NCI-H1930 (cell line): ENCODE measurements at regions not wholly inside any gene's neighbourhood (a gene's known extent, or its start where the extent isn't known, plus 50 kb on each side); places are given as distances from the start of the nearest gene placed in this dataset.
"Not testable (repeated sequence)": the region's sequence is repeated elsewhere in the genome, so short reads cannot be mapped to it uniquely, and the experiment has no call there.

ENCODE experiments used
- DNase-seq, 2 experiments: peaks; one replicate each; lab custom pipeline; 2025; lab: John Stamatoyannopoulos, UW

GRCh38 chr20:40073535-40074111, 615.4 kb downstream of the MAFB start:
- DNase-seq = no peak

DNA sequence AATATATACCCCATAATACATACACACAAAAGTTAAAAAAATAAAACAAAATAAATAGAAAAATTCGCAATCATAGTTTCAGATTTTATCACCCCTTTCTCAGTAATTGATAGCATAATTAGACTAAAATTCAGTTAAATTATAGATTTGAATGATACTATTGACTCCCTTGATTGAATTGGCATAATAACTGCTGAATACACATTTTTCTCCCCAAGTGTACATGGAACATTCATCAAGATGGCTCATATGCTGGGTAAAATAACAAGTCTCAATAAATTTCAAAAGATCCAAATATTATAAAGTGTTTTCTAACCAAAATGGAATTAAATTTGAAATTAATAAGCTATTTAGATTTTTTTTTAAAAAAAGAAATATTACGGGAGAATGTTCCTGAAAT, 616.1 kb downstream of the MAFB start:
- no peak for DNase-seq

DNA sequence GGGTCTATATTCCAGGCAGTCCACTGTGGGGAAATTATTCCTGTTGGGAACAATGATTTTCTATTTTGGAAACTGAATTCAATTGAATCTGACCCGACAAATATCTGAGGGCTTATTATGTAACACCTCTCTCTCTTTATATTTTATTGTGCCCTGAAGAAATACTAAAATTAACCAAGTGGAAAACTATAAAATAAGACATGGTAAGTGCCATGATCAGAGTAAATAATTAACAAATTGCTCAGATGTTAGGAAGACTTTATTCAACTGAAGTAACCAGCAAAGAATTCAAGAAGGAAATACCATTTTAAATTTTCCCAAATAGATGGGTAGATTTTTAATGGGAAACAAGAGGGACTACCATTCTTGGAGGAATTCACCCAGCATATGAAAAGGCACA, 632.9 kb downstream of the MAFB start:
- DNase-seq = no peak

- no peak for DNase-seq
Measured at GRCh38 chr20:40055711-40056110, 633.3 kb downstream of the MAFB start.

GRCh38 chr20:40054311-40054710, 634.7 kb downstream of the MAFB start:
- DNase-seq = no peak

- DNase-seq = no peak
Measured at GRCh38 chr20:40050596-40050995, 638.4 kb downstream of the MAFB start.

DNA sequence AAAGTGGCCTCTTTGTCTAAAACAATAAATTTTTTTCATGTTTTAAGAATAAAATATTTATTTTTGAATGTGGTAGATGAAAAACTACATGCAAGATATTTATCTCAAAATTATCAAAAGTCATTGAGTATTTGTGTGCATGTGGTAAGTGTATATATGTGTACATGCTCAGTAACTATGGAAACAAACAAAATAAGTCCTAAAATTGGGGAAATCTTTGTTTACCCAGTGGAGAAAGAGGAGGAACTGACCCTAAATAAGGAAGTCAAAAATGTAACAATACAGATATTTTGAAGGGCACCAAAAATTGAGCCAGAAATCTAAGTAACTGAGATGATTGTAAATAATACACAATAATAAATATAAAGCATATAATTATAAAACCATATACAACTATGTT, 639.2 kb downstream of the MAFB start:
- no peak for DNase-seq

DNA sequence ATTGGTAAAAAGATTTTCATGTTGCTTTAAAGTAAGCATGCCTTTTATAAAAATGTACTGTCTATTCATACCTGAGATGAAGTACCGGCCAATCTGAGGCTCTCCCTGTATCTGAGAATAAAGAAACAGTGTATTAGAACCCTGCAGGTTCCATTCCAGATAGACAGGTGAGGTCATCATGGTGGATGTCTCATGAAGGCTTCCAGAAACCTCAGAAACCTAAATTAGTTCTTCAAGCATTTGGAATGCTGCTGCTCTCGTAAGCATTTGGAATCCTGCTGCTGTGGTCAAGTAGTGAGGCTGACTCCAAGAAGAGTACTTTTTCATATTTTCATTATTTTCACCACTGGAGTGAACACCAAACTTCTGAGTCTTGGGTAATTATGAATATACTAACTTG, 642.3 kb downstream of the MAFB start:
- no peak for DNase-seq

GRCh38 chr20:40037511-40037910, 651.5 kb downstream of the MAFB start:
- no peak for DNase-seq

DNA sequence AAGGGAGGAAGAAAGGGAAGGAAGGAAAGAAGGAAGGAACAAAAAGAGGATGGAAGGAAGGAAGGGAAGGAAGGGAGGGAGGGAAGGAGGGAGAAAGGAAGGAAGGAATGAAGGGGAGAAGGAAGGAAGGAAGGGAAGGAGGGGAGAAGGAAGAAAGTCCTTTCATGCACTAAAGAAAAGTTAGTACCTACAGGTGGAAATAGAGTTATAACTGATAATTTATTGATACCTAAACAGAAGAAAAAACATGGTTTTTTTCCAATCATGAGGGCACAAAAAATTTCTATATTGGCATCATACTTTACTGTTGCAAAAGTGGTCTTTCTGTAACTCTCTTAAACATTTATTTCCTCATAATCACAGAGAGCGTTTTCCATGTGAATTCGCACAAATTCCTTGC, 659.4 kb downstream of the MAFB start:
- no peak for DNase-seq

DNA sequence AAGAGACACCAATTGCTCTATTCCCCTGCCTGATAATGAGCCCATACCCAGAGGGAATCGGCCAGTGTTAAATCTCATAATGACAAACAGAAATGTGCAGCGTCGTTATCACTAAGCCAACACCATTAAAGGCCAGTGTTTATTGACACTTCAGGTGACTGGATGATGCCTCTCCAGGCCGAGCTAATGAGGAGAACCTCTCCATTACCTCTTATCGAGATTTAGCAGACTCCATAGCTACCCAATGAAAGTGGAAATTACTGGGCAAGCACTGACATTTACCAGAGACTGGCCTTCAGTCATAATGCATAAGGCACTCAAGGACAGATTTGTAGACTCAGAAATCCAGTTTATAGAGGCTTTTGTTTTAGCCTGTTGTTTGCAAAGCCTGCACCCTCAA, 669.5 kb downstream of the MAFB start:
- DNase-seq = no peak

- no peak for DNase-seq
Measured at GRCh38 chr20:40017765-40018164, 671.3 kb downstream of the MAFB start.

DNA sequence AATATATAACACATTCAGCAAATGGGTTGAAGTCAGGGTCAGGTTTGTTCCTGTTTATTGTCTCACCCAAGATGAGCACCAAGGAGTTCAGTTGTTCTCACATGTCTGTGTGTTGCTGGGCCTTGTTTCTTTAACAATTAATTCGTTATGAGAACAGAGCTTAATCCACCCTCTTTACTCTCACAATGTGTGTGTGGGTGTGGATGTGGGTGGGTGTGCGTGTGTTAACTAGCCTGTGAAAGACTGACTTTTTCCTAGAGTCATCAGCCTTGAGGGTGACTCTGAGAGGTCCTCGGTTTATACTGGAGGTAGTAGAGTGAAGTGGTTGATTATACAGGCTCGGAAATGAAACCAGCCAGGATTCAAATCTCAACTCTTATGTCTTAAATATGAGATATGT, 672.1 kb downstream of the MAFB start:
- no peak for DNase-seq

DNA sequence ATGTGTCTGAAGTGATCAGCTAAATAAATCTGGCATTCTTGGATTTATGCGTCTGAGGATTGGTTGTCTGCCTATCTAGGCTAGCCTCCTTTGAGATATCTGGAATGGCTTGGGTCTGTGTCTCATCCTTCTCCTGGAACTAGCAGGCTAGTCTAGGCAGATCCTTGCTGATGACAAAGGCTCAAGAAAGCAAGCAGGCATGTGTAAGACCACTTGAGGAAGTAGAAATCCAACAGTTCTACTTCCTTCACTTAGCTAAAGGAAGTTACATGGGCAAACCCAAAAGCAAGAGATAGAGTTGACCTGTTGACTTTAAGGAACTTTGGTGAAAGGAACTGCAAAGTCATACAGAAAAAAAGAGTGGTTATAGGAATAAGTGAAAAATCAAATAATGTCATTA, 672.6 kb downstream of the MAFB start:
- no peak for DNase-seq

DNA sequence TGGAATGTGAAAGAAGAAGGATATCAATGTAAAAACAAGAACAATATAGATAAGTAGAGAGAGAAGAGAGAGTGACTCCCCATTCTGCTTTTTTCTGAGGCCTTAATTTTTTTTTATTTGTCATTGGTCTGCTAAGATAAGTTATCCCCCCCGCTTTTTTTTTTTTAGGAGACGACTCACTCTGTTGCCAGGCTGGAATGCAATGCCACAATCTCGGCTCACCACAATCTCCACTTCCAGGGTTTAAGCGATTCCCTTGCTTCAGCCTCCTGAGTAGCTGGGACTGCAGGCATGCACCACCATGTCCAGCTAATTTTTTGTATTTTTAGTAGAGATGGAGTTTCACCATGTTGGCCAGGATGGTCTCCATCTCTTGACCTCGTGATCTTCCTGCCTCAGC, 677.0 kb downstream of the MAFB start:
- DNase-seq = not testable (repeated sequence)

DNA sequence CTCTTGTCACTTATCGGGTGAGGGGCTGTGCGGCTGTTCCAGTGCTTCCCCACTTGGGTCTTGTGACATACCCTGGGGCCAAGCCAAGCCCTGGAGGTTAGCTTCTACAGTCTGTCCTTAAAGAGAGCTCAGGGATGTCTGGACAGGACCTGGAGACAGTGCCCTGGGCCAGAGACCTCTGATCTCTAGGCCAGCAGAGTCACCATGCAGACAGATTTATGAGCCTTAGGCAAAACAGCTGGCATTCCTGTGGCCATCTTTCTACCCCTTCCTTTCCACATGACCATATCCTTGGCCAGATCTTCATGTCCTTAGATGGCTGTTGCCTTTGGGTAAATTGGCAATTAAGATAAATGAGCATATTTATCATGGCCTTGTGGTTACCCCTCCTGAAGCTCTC, 678.6 kb downstream of the MAFB start:
- no peak for DNase-seq

GRCh38 chr20:40009542-40009941, 679.5 kb downstream of the MAFB start:
- no peak for DNase-seq

GRCh38 chr20:40008177-40008576, 680.9 kb downstream of the MAFB start:
- DNase-seq = no peak

DNA sequence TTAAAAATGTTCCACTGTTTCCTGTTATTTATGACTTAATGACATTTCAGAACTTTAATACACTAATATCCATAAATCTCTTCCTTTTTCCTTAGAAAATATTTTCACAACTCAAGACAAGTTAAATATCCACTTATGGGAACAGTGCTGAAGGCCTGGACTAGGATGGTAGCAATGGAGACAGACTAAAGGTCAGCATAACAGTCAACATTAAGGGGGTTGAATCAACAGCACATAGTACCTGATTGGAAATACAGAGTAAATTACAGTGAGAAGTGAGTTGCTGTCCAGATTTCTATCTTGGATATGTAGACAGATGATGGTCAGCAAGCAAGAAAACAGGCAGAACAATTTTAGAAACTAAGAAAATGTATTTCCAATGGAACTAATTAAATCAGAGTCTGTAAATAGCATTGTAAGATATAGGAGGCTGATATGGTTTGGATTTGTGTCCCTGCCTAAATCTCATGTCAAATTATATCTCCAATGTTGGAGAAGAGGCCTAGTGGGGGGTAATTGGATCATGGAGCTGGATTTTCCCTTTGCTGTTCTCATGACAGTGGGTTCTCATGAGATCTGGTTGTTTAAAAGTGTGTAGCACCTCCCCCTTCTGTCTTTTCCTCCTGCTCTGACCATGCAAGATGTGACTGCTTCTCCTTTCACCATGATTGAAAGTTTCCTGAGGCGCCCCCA, 682.7 kb downstream of the MAFB start:
- DNase-seq = no peak

GRCh38 chr20:40004092-40004491, 684.9 kb downstream of the MAFB start:
- DNase-seq = not testable (repeated sequence)

DNA sequence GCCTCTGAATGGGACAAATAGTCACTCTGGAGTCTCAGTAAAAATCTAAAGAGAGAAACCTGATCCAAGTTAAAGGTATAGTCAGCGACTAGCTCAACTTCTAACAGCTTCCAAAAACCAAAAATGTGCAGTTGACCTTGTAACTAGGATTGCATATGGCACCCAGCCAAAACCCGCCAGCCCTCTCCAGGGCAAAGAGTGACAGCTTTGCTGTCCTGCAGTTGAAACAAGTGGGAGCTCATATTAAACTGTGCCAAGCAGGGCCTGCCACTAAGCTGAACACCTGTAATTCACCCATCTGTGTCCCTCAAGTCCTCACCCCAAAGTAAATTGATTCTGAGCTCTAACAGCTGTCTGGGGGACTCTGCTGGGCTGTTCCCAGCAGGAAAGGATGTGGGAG, 695.3 kb downstream of the MAFB start:
- no peak for DNase-seq

DNA sequence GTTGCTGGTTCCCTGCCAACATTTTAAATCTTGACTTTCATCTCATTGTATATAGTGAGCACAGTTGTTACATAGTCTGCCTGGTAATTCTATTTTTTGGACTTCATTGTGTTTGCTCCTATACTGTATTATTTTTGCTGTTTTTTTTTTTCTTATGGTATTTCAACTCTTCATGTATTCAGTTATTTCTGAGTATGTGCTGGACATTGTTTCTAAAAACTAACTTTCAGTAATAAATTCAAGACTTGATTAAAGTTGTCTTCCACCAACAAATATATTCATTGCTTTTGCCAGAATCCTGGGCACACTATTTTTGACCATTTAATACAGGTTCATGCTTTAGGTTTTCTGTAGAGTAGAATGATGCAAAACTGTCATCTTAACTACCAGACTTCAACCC, 698.3 kb downstream of the MAFB start:
- no peak for DNase-seq

- DNase-seq = no peak
Measured at GRCh38 chr20:39988991-39989390, 700.0 kb downstream of the MAFB start.
